Prostate gland (tissue), 2 donors: ENCODE measurements at regions not wholly inside any gene's neighbourhood (a gene's known extent, or its start where the extent isn't known, plus 50 kb on each side); places are given as distances from the start of the nearest gene placed in this dataset.
"Not testable (repeated sequence)": the region's sequence is repeated elsewhere in the genome, so short reads cannot be mapped to it uniquely, and the experiment has no call there.

Experiments
- DNase-seq: peaks from one replicate; pipeline ENCODE4 v3.0.0-alpha.2; 2019; ENCODE audit warnings: low spot score
- H3K27ac ChIP-seq, 2 donors: fragments of 200-600 bp; sonication (generic); 2 replicates each; pipeline ENCODE4 v1.5.1; 2017 to 2019
- H3K27me3 ChIP-seq: fragments of 200-600 bp; sonication (generic); replicated peaks from 2 replicates; pipeline ENCODE4 v1.5.1; 2019; ENCODE audit not compliant: insufficient read depth
- H3K36me3 ChIP-seq, 2 donors: fragments of 200-600 bp; sonication (generic); 1 replicate in 1 of 2; 2 replicates in 1 of 2; pipeline versions ENCODE4 v1.5.1 to v1.8.1; 2017 to 2019
- H3K4me1 ChIP-seq: fragments of 200-600 bp; sonication (generic); replicated peaks from 2 replicates; pipeline ENCODE4 v1.5.1; 2019
- H3K4me3 ChIP-seq, 2 donors: fragments of 200-600 bp; sonication (generic); 2 replicates each; pipeline ENCODE4 v1.5.1; 2017 to 2019
- H3K9me3 ChIP-seq: fragments of 200-600 bp; sonication (generic); 2 replicates; pipeline ENCODE4 v1.5.1; 2017
- CTCF ChIP-seq, 4 experiments: fragments of 200-600 bp in 2 of 4; fragments of 450-650 bp in 2 of 4; sonication (generic) in 2 of 4; IDR thresholded peaks; 1 replicate in 3 of 4; 2 replicates in 1 of 4; pipeline ENCODE4 v1.5.1; 2016 to 2019; ENCODE audit warnings: antibody characterized with exemption in 4 of 4, mild to moderate bottlenecking in 2 of 4, moderate library complexity in 2 of 4
- POLR2A ChIP-seq: fragments of 450-650 bp; IDR thresholded peaks from one replicate; pipeline ENCODE4 v1.6.1; 2016; ENCODE audit warnings: antibody characterized with exemption, mild to moderate bottlenecking
- POLR2AphosphoS5 ChIP-seq: sonication (generic); formaldehyde crosslinking; IDR thresholded peaks from one replicate; pipeline ENCODE4 v1.6.1; 2017; ENCODE audit warnings: antibody characterized with exemption
- WGBS: methylation state at CpG from one replicate; pipeline ENCODE4 v1.1.5; 2018; 5-methylcytosine and 5-hydroxymethylcytosine counted together
- intact Hi-C: fragments of 100-400 bp; cut with DNase I; formaldehyde crosslinking; loops from one replicate; pipeline ENCODE4 v1.14.2; 2022

DNA sequence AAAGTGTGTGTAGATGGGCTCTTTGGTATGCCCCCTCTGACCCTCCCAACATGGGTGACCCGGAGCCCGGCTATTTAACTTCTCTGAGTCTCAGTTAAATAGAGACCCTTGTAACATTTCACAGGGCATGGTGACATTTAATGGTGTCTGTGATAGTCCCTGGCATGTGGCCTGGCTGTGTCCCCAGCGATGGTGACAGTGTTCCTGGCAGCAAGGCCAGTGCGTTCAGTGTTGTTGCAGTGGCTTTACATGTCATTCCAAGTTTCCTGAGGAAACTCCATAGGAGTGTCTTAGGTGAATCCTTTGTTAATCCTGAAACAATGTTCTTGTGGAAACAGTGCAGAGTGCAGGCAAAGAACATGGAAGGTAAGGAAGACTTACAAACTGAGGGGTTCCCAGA lies 137.0 kb downstream of the RAMP3 start:
- WGBS, result 72% methylated on average over 4 of the region's 4 CpGs
- intact Hi-C loops, result no loop called here
- H3K27ac ChIP-seq, result no peak overlapping the region

GRCh38 chr7:45295222-45295621 lies 137.6 kb downstream of the RAMP3 start:
- Histone ChIP-seq H3K27ac (no peak overlapping the region), H3K36me3 (no peaks in the 10 kb centered on the region), H3K27me3 (no peaks in the 10 kb centered on the region), H3K9me3 (no peaks in the 10 kb centered on the region), H3K4me3 (no peak overlapping the region), H3K4me1 (no peaks in the 10 kb centered on the region)
- TF ChIP-seq CTCF (IDR thresholded peaks at IDR 0.05) (no peak), POLR2AphosphoS5 (no peak), POLR2A (no peak)
- DNase-seq, result no peak
- intact Hi-C loops, result no loop called here
- WGBS, result 93% methylated on average over 4 of the region's 4 CpGs

More for the DNA sequence above, 137.0 kb downstream of the RAMP3 start:
- TF ChIP-seq CTCF (IDR thresholded peaks at IDR 0.05) (no peak), POLR2A (no peak), POLR2AphosphoS5 (no peak)
- Histone ChIP-seq H3K4me1 (no peaks in the 10 kb centered on the region), H3K36me3 (no peaks in the 10 kb centered on the region), H3K9me3 (no peaks in the 10 kb centered on the region), H3K4me3 (no peak overlapping the region), H3K27me3 (no peaks in the 10 kb centered on the region)
- DNase-seq, result no peak

DNA sequence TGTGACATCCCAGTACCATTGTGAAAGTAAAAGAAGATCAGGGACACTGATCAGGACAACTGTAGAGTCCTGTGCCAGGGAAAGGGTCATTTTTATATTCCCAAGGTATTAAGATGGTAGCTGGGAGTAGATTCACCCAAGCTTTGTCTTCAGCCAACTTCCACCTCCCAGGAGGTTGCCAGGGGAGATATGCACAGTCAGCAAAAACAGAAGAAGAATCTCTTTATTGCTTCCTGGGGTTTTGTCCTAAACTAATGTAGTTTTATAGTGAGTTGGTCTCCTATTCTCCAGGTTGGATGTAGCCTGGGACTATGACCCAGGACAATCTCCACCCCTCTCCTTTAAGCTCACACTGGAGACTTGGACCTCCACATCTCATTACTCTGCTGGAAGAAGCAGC lies 139.2 kb downstream of the RAMP3 start:
- intact Hi-C loops, result no loop called here
- DNase-seq, result no peak
- H3K27me3 ChIP-seq, result no peaks in the 10 kb centered on the region
- H3K9me3 ChIP-seq, result no peaks in the 10 kb centered on the region
- H3K4me1 ChIP-seq, result no peaks in the 10 kb centered on the region
- no peak overlapping the region for H3K27ac ChIP-seq
- TF ChIP-seq CTCF (IDR thresholded peaks at IDR 0.05) (no peak), POLR2AphosphoS5 (no peak)
- no peaks in the 10 kb centered on the region for H3K36me3 ChIP-seq
- H3K4me3 ChIP-seq, result no peak overlapping the region

DNA sequence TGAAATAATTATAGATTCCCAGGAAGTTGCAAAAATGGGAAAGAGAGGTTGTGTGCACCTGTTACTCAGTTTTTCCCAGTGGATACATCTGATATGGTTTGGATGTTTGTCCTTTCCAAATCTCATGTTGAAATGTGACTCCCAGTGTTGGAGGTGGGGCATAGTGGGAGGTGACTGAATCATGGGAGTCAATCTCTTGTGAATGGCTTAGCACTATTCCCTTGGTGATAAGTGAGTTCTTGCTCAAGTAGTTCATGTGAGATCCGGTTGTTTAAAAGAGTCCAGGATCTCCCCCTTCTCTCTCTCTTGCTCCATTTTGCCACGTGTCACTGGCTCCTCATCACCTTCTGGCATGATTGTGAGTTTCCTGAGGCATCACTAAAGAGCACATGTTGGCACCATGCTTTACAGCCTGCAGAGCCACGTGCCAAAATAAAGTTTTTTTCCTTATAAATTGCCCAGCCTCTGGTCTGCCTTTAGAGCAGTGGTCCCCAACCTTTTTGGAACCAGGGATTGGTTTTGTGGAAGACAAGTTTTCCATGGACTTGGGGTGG lies 149.2 kb downstream of the RAMP3 start:
- TF ChIP-seq CTCF (IDR thresholded peaks at IDR 0.05) (no peak), POLR2AphosphoS5 (no peak), POLR2A (no peak)
- Histone ChIP-seq H3K9me3 (no peaks in the 10 kb centered on the region), H3K4me1 (no peaks in the 10 kb centered on the region), H3K27me3 (no peaks in the 10 kb centered on the region), H3K27ac (no peak overlapping the region), H3K4me3 (no peak overlapping the region), H3K36me3 (no peaks in the 10 kb centered on the region)
- DNase-seq, result no peak
- 67% methylated on average over 3 of the region's 3 CpGs for WGBS
- intact Hi-C loops, result no loop called here

DNA sequence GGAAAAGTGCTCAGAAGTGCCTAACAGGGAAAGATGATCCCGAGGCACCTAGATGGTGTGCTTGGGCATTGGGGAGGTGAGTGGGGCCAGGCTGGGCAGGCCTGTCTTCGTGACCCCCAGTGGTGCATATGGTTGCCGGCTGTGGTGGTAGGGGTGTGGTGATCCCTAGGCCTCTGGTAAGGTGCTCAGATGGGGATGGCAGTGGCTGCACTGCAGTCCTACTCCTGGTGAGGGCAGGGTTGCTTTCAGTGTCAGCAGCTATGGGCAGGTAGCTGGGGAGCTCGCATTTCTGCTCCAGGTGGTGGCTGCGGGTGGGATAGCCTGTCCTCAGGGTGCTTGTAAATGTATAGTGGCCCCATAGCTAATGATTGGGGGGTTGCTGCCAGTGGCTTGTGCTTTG lies 154.0 kb downstream of the RAMP3 start:
- TF ChIP-seq CTCF (IDR thresholded peaks at IDR 0.05), result no peak
- no peak for TF ChIP-seq POLR2AphosphoS5
- TF ChIP-seq POLR2A, result no peak
- Histone ChIP-seq H3K27me3 (no peaks in the 10 kb centered on the region), H3K4me3 (no peak overlapping the region), H3K27ac (no peak overlapping the region), H3K4me1 (no peaks in the 10 kb centered on the region), H3K36me3 (no peaks in the 10 kb centered on the region), H3K9me3 (no peaks in the 10 kb centered on the region)
- 85% methylated on average over 5 of the region's 5 CpGs for WGBS
- DNase-seq, result no peak
- intact Hi-C loops, result no loop called here

DNA sequence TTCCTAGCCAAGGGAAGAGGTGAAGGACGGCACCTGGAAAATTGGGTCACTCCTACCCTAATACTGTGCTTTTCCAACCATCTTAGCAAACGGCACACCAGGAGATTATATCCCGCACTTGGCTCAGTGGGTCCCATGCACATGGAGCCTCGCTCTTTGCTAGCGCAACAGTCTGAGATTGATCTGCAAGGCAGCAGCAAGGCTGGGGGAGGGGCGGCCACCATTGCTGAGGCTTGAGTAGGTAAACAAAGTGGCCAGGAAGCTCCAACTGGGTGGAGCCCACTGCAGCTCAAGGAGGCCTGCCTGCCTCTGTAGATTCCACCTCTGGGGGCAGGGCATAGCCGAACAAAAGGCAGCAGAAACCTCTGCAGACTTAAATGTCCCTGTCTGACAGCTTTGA lies 157.9 kb downstream of the RAMP3 start:
- intact Hi-C loops, H3K4me3 ChIP-seq, H3K36me3 ChIP-seq, H3K4me1 ChIP-seq, DNase-seq, H3K27ac ChIP-seq, H3K27me3 ChIP-seq, H3K9me3 ChIP-seq: not testable (repeated sequence)
- WGBS, result 90% methylated on average over 7 of the region's 7 CpGs
